T-helper 2 cell (primary cell): ENCODE measurements at regions not wholly inside any gene's neighbourhood (a gene's known extent, or its start where the extent isn't known, plus 50 kb on each side); places are given as distances from the start of the nearest gene placed in this dataset.

Source experiments
- DNase-seq, 5 experiments: peaks; one replicate each; pipeline versions ENCODE4 v3.0.0 to v3.0.0-alpha.2; 2012 to 2022

- no peak for DNase-seq
These were observed 77.2 kb downstream of the C1D start for GRCh38 chr2:67985586-67985985.

- no peak for DNase-seq
These were observed 76.5 kb downstream of the C1D start for GRCh38 chr2:67986258-67986657.
